Nephron progenitor cell (in vitro differentiated cells): ENCODE measurements at regions not wholly inside any gene's neighbourhood (a gene's known extent, or its start where the extent isn't known, plus 50 kb on each side); places are given as distances from the start of the nearest gene placed in this dataset.

Experiments
- DNase-seq: peaks from one replicate; pipeline ENCODE4 v3.0.0; 2021
- H3K27ac Mint-ChIP-seq: 2 replicates; pipeline ENCODE4 v1.8.0; 2021; ENCODE audit warnings: mild to moderate bottlenecking, moderate library complexity, mixed read lengths
- H3K27me3 Mint-ChIP-seq: 2 replicates; pipeline ENCODE4 v1.8.0; 2021; ENCODE audit warnings: mild to moderate bottlenecking, low read depth, mixed read lengths; ENCODE audit not compliant: poor library complexity
- H3K36me3 Mint-ChIP-seq: 2 replicates; pipeline ENCODE4 v1.8.0; 2021; ENCODE audit warnings: low read depth, mixed read lengths
- H3K4me1 Mint-ChIP-seq: 2 replicates; pipeline ENCODE4 v1.8.0; 2021; ENCODE audit warnings: mixed read lengths
- H3K4me3 Mint-ChIP-seq: 2 replicates; pipeline ENCODE4 v1.8.0; 2021; ENCODE audit warnings: mild to moderate bottlenecking, moderate library complexity, mixed read lengths
- H3K9me3 Mint-ChIP-seq: 2 replicates; pipeline ENCODE4 v1.8.0; 2021; ENCODE audit warnings: mild to moderate bottlenecking, moderate library complexity, mixed read lengths
- TF ChIP-seq, protein P1 (sequence below): fragments of 200-600 bp; sonication (generic); IDR thresholded peaks from 2 replicates; pipeline ENCODE4 v1.5.0; 2021; ENCODE audit warnings: antibody characterized with exemption

DNA sequence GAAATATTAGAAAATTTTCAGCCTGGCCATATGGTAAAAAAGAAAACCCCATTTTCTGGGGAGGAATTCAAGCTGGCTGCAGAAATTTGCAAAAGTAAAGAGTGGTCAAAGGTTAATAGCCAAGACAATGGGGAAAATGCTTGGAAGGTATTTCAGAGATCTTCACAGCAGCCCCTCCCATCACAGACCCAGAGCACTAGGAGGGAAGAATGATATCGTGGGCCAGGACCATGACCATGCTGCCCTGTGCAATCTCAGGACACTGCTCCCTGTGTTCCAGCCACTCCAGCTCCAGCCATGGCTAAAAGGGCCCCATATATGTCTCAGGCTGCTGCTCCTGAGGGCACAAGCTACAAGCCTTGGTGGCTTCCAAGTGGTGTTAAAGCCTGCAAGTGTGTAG lies 93.9 kb upstream of the AGAP1 start:
- no peak overlapping the region for H3K4me3 Mint-ChIP-seq
- H3K4me1 Mint-ChIP-seq: peaks cover 9% of the 10 kb centered on the region
- TF ChIP-seq, protein P1, sequence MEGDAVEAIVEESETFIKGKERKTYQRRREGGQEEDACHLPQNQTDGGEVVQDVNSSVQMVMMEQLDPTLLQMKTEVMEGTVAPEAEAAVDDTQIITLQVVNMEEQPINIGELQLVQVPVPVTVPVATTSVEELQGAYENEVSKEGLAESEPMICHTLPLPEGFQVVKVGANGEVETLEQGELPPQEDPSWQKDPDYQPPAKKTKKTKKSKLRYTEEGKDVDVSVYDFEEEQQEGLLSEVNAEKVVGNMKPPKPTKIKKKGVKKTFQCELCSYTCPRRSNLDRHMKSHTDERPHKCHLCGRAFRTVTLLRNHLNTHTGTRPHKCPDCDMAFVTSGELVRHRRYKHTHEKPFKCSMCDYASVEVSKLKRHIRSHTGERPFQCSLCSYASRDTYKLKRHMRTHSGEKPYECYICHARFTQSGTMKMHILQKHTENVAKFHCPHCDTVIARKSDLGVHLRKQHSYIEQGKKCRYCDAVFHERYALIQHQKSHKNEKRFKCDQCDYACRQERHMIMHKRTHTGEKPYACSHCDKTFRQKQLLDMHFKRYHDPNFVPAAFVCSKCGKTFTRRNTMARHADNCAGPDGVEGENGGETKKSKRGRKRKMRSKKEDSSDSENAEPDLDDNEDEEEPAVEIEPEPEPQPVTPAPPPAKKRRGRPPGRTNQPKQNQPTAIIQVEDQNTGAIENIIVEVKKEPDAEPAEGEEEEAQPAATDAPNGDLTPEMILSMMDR: no peak
- no peaks in the 10 kb centered on the region for H3K36me3 Mint-ChIP-seq
- no peak for DNase-seq
- peaks cover 11% of the 10 kb centered on the region for H3K27me3 Mint-ChIP-seq
- H3K9me3 Mint-ChIP-seq: peaks cover 29% of the 10 kb centered on the region
- H3K27ac Mint-ChIP-seq: no peak overlapping the region

DNA sequence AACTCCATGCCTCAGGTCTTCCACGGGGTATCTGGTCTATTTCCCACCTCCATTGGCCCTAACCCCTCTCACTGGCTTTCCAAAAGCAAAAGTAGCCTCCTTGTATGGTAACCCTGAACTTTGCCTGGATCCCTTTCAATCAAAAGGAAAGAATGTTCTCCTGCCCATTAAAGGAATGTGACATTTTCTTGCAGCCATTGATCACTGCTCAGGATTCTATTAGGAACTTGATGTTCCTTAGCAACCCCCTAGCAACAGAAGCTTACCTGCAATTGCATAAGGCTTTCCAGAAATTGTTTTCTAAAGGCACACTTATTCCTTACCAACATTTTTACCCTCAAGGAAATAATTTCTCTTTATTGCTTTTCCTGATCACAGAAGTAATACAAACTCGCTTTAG lies 91.4 kb upstream of the AGAP1 start:
- Mint-ChIP-seq H3K36me3 (no peaks in the 10 kb centered on the region), H3K27ac (no peak overlapping the region), H3K4me3 (no peak overlapping the region), H3K9me3 (peaks cover 29% of the 10 kb centered on the region), H3K4me1 (no peaks in the 10 kb centered on the region), H3K27me3 (peaks cover 10% of the 10 kb centered on the region)
- no peak for DNase-seq
- TF ChIP-seq, protein P1: no peak

DNA sequence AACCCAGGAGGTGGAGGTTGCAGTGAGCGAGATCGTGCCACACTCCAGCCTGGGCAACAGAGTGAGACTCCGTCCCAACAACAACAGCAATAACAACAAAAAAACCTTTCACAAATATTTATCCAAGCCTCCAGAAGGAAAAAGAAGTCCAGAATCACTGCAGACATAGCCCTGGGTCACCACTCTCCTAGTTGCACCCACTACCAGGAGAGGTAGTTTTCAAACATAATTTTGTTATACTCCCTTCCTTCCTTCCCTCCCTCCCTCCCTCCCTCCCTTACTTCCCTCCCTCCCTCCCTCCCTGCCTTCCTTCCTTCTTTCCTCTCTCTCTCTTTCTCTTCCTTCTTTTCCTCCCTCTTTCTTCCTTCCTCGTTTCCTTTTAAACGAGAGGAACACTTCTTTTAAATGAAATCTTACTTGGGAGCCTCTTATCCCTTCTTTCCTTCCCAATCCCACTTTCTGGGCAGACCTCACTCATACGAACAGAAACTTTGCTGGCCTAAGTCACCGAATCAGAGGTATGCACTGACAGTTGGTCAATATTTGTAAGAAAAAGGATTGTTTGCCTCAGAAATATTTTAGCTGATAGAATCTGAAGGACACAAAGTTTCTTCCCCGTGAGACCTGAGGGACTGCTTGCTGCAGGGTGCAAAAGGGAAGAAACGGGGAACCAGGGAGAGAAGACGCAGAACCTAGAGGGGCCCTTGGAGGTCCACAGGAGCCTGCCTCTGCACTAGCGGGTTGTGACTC lies 88.1 kb upstream of the AGAP1 start:
- no peak for DNase-seq
- no peak overlapping the region for H3K4me3 Mint-ChIP-seq
- peaks cover 17% of the 10 kb centered on the region for H3K9me3 Mint-ChIP-seq
- H3K36me3 Mint-ChIP-seq: no peaks in the 10 kb centered on the region
- TF ChIP-seq, protein P1: no peak
- peaks cover 13% of the 10 kb centered on the region for H3K27me3 Mint-ChIP-seq
- H3K27ac Mint-ChIP-seq: peak overlapping the region; percentile 47
- H3K4me1 Mint-ChIP-seq: no peaks in the 10 kb centered on the region

DNA sequence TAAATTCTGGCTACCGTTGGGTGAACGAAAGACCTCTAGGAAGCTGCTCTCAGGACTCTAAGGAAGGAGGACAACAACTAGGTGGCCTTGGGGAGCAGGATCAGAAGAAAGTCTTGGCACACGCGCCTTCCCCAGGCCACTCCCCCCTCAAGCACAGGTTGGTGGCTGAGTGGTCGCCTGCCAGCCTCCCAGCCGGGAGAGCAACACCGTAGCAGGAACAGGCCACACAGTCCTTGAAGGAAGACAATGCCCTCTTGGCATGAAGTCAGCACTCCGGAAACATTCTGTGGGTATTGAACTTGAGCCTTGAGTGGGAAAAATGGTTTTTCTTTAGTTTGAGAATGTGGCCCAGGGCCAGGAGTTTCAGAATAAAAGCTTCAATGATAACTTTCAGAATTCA lies 87.4 kb upstream of the AGAP1 start:
- H3K36me3 Mint-ChIP-seq: no peaks in the 10 kb centered on the region
- TF ChIP-seq, protein P1: no peak
- H3K9me3 Mint-ChIP-seq: peaks cover 14% of the 10 kb centered on the region
- H3K4me3 Mint-ChIP-seq: no peak overlapping the region
- no peak overlapping the region for H3K27ac Mint-ChIP-seq
- H3K4me1 Mint-ChIP-seq: no peaks in the 10 kb centered on the region
- H3K27me3 Mint-ChIP-seq: peaks cover 20% of the 10 kb centered on the region
- no peak for DNase-seq

DNA sequence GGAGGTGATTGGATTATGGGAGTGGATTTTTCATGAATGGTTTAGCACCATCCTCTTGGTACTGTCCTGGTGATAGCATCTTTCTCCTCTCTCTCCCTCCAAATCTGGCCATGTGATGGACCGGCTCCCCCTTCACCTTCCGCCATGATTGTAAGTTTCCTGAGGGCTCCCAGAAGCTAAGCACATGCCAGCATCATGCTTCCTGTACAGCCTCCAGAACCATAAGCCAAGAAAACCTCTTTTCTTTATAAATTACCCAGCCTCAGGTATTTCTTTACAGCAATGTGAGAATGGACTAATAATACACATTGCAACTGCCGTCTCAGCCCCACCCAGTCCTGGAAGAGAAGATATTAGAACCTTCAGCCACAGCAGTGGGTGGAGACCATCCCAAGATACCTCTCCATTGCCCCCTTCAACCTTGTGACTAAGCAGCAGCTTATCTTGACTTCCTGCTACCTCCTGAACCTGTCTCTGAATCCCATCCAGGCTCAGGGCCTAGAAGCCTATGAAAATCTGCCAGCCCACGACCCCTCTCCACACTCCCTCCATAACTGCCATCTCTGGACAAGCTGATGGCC lies 81.8 kb upstream of the AGAP1 start:
- H3K27ac Mint-ChIP-seq: no peak overlapping the region
- H3K4me1 Mint-ChIP-seq: peaks cover 5% of the 10 kb centered on the region
- TF ChIP-seq, protein P1: no peak
- peaks cover 4% of the 10 kb centered on the region for H3K9me3 Mint-ChIP-seq
- no peak for DNase-seq
- H3K27me3 Mint-ChIP-seq: peaks cover 16% of the 10 kb centered on the region
- H3K4me3 Mint-ChIP-seq: no peak overlapping the region
- H3K36me3 Mint-ChIP-seq: no peaks in the 10 kb centered on the region

DNA sequence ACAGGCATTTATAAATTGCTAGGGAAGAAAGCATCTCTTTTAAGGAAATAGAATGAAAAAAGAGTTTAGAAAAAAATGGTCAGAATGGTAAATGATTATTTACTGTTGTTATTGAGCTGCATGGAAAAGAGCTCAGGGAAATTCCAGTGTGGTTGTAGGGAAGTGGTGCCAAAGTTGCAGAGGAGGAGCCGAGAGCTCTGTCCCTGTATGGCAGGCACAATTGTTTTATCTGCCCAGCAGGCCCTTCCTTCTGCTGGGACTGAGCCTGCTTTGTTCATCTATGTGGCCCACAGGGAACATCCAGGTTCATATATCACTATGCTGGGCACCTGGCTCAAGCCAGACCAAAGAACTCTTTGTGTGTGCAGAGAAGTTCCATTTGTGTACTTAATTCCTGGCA lies 80.8 kb upstream of the AGAP1 start:
- H3K9me3 Mint-ChIP-seq: peaks cover 4% of the 10 kb centered on the region
- H3K27me3 Mint-ChIP-seq: peaks cover 16% of the 10 kb centered on the region
- no peak overlapping the region for H3K27ac Mint-ChIP-seq
- no peaks in the 10 kb centered on the region for H3K36me3 Mint-ChIP-seq
- DNase-seq: no peak
- TF ChIP-seq, protein P1: no peak
- peaks cover 14% of the 10 kb centered on the region for H3K4me1 Mint-ChIP-seq
- no peak overlapping the region for H3K4me3 Mint-ChIP-seq
